H9 (cell line): ENCODE measurements at regions not wholly inside any gene's neighbourhood (a gene's known extent, or its start where the extent isn't known, plus 50 kb on each side); places are given as distances from the start of the nearest gene placed in this dataset.
"Not testable (repeated sequence)": the region's sequence is repeated elsewhere in the genome, so short reads cannot be mapped to it uniquely, and the experiment has no call there.

ENCODE experiments used
- DNase-seq: peaks from one replicate; pipeline ENCODE4 v3.0.0-alpha.2; 2017
- H2AFZ ChIP-seq: one replicate; pipeline ENCODE4 v1.6.1; 2013; ENCODE audit warnings: mild to moderate bottlenecking, low read length, control low read depth, moderate library complexity
- H2AK5ac ChIP-seq: 2 replicates; pipeline ENCODE4 v1.6.1; 2013; ENCODE audit warnings: low read length, control low read depth, mixed read lengths; ENCODE audit not compliant: insufficient read length
- H2BK120ac ChIP-seq: one replicate; pipeline ENCODE4 v1.6.1; 2013; ENCODE audit warnings: low read depth, mild to moderate bottlenecking, low read length, control low read depth, inconsistent platforms; ENCODE audit not compliant: poor library complexity, severe bottlenecking
- H2BK12ac ChIP-seq: 2 replicates; pipeline ENCODE4 v1.6.1; 2013; ENCODE audit warnings: low read length, control low read depth, mixed read lengths, low read depth; ENCODE audit not compliant: insufficient read length
- H2BK15ac ChIP-seq: 2 replicates; pipeline ENCODE4 v1.6.1; 2013; ENCODE audit warnings: low read depth, low read length, control low read depth
- H2BK20ac ChIP-seq: one replicate; pipeline ENCODE4 v1.6.1; 2013; ENCODE audit warnings: low read depth, mild to moderate bottlenecking, low read length, control low read depth, inconsistent platforms; ENCODE audit not compliant: poor library complexity, severe bottlenecking
- H2BK5ac ChIP-seq: 2 replicates; pipeline ENCODE4 v1.6.1; 2013; ENCODE audit warnings: low read length, control low read depth, mixed read lengths; ENCODE audit not compliant: insufficient read length
- H3K14ac ChIP-seq: 2 replicates; pipeline ENCODE4 v1.6.1; 2013; ENCODE audit warnings: low read length, control low read depth; ENCODE audit not compliant: insufficient read depth
- H3K18ac ChIP-seq: 2 replicates; pipeline ENCODE4 v1.6.1; 2013; ENCODE audit warnings: low read depth, mild to moderate bottlenecking, mixed read lengths, low read length, control low read depth; ENCODE audit not compliant: insufficient read length
- H3K23ac ChIP-seq: 2 replicates; pipeline ENCODE4 v1.6.1; 2013; ENCODE audit warnings: low read length, control low read depth, mixed read lengths, low read depth; ENCODE audit not compliant: insufficient read length
- H3K23me2 ChIP-seq: 2 replicates; pipeline ENCODE4 v1.6.1; 2013; ENCODE audit warnings: low read depth, mild to moderate bottlenecking, mixed read lengths, low read length, control low read depth; ENCODE audit not compliant: insufficient read length, poor library complexity, severe bottlenecking
- H3K27ac ChIP-seq: 2 replicates; pipeline ENCODE4 v1.5.1; 2013; ENCODE audit warnings: low read length, control low read depth, mixed read lengths, low read depth; ENCODE audit not compliant: insufficient read length
- H3K27me3 ChIP-seq: 2 replicates; pipeline ENCODE4 v1.6.1; 2013; ENCODE audit warnings: low read length, control low read depth, inconsistent platforms; ENCODE audit not compliant: insufficient read depth
- H3K4ac ChIP-seq: 2 replicates; pipeline ENCODE4 v1.6.1; 2013; ENCODE audit warnings: low read depth, mild to moderate bottlenecking, control low read depth, inconsistent platforms, low read length, moderate library complexity
- H3K4me1 ChIP-seq: 2 replicates; pipeline ENCODE4 v1.6.1; 2013; ENCODE audit warnings: low read length, control low read depth, inconsistent platforms; ENCODE audit not compliant: insufficient read depth
- H3K4me2 ChIP-seq: 2 replicates; pipeline ENCODE4 v1.6.1; 2013; ENCODE audit warnings: low read length, control low read depth, mixed read lengths; ENCODE audit not compliant: insufficient read length, insufficient read depth
- H3K56ac ChIP-seq: 2 replicates; pipeline ENCODE4 v1.6.1; 2013; ENCODE audit warnings: low read depth, mild to moderate bottlenecking, mixed read lengths, low read length, control low read depth; ENCODE audit not compliant: insufficient read length
- H3K79me1 ChIP-seq: 2 replicates; pipeline ENCODE4 v1.6.1; 2013; ENCODE audit warnings: low read depth, mild to moderate bottlenecking, moderate library complexity, low read length, control low read depth, inconsistent platforms; ENCODE audit not compliant: insufficient read depth, poor library complexity, severe bottlenecking
- H3K79me2 ChIP-seq: 2 replicates; pipeline ENCODE4 v1.6.1; 2013; ENCODE audit warnings: low read length, control low read depth, inconsistent platforms; ENCODE audit not compliant: insufficient read depth
- H3K9ac ChIP-seq: 2 replicates; pipeline ENCODE4 v1.6.1; 2013; ENCODE audit warnings: low read length, control low read depth, mixed read lengths; ENCODE audit not compliant: insufficient read length; ENCODE audit errors: extremely low read depth
- H3K9me3 ChIP-seq: one replicate; pipeline ENCODE4 v1.6.1; 2013; ENCODE audit warnings: low read depth, low read length, inconsistent platforms; ENCODE audit not compliant: control insufficient read depth
- H3T11ph ChIP-seq: one replicate; pipeline ENCODE4 v1.6.1; 2013; ENCODE audit warnings: mild to moderate bottlenecking, low read length, control low read depth, inconsistent platforms
- H4K20me1 ChIP-seq: one replicate; pipeline ENCODE4 v1.6.1; 2013; ENCODE audit not compliant: control insufficient read depth, insufficient read length, insufficient read depth
- H4K5ac ChIP-seq: 2 replicates; pipeline ENCODE4 v1.6.1; 2013; ENCODE audit warnings: low read depth, mild to moderate bottlenecking, mixed read lengths, low read length, control low read depth; ENCODE audit not compliant: insufficient read length
- H4K8ac ChIP-seq: replicated peaks from 2 replicates; pipeline ENCODE4 v1.6.1; 2013; ENCODE audit warnings: low read length, control low read depth, mixed read lengths, low read depth; ENCODE audit not compliant: insufficient read length
- H4K91ac ChIP-seq: 2 replicates; pipeline ENCODE4 v1.6.1; 2013; ENCODE audit warnings: low read depth, mild to moderate bottlenecking, moderate library complexity, mixed read lengths, low read length, control low read depth; ENCODE audit not compliant: insufficient read length
- H3K27ac Mint-ChIP-seq, 3 experiments: 2 replicates in 2 of 3; 3 replicates in 1 of 3; pipeline ENCODE4 v1.8.0; 2020 to 2021; ENCODE audit warnings: mixed read lengths in 3 of 3, mild to moderate bottlenecking in 1 of 3, moderate library complexity in 1 of 3
- H3K27me3 Mint-ChIP-seq: 2 replicates; pipeline ENCODE4 v1.8.0; 2021; ENCODE audit warnings: low read depth, mild to moderate bottlenecking, moderate library complexity, mixed read lengths
- H3K36me3 Mint-ChIP-seq, 3 experiments: 2 replicates in 2 of 3; 3 replicates in 1 of 3; pipeline ENCODE4 v1.8.0; 2020 to 2021; ENCODE audit warnings: low read depth in 3 of 3, mixed read lengths in 3 of 3; ENCODE audit not compliant: insufficient read depth in 1 of 3
- H3K4me1 Mint-ChIP-seq, 2 experiments: 2 replicates each; pipeline ENCODE4 v1.8.0; 2020; ENCODE audit warnings: mixed read lengths in 2 of 2
- H3K4me3 Mint-ChIP-seq, 2 experiments: 2 replicates in 1 of 2; 3 replicates in 1 of 2; pipeline ENCODE4 v1.8.0; 2020 to 2021; ENCODE audit warnings: mild to moderate bottlenecking in 2 of 2, mixed read lengths in 2 of 2, moderate library complexity in 1 of 2
- H3K9me3 Mint-ChIP-seq, 2 experiments: 2 replicates in 1 of 2; 3 replicates in 1 of 2; pipeline ENCODE4 v1.8.0; 2020; ENCODE audit warnings: mild to moderate bottlenecking in 2 of 2, mixed read lengths in 2 of 2, moderate library complexity in 1 of 2
- WGBS: extraction: QIAGEN DNeasy Blood & Tissue Kit; methylation state at CpG from one replicate; pipeline ENCODE4 v1.1.7; 2013; ENCODE audit warnings: missing lambda C conversion rate, low lambda C conversion rate, mixed read lengths; ENCODE audit not compliant: insufficient read length; ENCODE audit errors: extremely low coverage; 5-methylcytosine and 5-hydroxymethylcytosine counted together
- TF ChIP-seq, protein P1 (sequence below): fragments of 200-600 bp; sonication (generic); conservative IDR thresholded peaks from 3 replicates; pipeline ENCODE4 v1.8.0; 2021; ENCODE audit warnings: antibody characterized with exemption, mild to moderate bottlenecking

DNA sequence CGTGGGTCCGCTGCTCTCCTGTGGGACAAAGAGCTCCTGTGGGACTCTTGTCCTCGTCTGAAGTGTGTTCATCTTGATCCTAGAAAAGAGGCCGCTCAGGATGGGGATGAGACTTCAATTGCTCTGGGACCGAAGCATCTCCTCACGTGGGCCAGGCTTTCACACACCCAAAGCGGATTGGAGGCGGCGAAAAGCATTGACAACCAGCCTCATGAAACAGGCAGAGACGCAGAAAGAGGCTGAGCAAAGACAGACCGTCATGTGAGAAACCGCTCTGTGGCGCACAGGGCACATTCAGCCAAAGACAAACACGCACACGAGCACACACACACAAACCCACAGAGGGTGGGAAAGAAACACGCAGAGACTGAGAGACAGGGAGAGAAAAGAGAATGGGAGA is 479.5 kb downstream of the SPATA31A7 start:
- TF ChIP-seq, protein P1, sequence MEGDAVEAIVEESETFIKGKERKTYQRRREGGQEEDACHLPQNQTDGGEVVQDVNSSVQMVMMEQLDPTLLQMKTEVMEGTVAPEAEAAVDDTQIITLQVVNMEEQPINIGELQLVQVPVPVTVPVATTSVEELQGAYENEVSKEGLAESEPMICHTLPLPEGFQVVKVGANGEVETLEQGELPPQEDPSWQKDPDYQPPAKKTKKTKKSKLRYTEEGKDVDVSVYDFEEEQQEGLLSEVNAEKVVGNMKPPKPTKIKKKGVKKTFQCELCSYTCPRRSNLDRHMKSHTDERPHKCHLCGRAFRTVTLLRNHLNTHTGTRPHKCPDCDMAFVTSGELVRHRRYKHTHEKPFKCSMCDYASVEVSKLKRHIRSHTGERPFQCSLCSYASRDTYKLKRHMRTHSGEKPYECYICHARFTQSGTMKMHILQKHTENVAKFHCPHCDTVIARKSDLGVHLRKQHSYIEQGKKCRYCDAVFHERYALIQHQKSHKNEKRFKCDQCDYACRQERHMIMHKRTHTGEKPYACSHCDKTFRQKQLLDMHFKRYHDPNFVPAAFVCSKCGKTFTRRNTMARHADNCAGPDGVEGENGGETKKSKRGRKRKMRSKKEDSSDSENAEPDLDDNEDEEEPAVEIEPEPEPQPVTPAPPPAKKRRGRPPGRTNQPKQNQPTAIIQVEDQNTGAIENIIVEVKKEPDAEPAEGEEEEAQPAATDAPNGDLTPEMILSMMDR: no peak
- peaks cover 24 to 42% (median 28%) of the 10 kb centered on the region in 3 experiments for H3K36me3 Mint-ChIP-seq
- H3K4me2 ChIP-seq: no peak overlapping the region
- H3K27ac ChIP-seq: no peak overlapping the region
- H3K4me3 Mint-ChIP-seq: peak overlapping the region in 1 of 2 experiments; percentile 15; a peak in 1 of 5 replicates
- H2BK12ac ChIP-seq: no peak overlapping the region
- no peak overlapping the region for H4K8ac ChIP-seq
- H3K9ac ChIP-seq: no peak overlapping the region
- H3T11ph ChIP-seq: no peak overlapping the region
- no CpG with 5 or more reads among the region's 16 CpGs for WGBS
- no peak overlapping the region for H3K23ac ChIP-seq
- H3K18ac ChIP-seq: no peak overlapping the region
- H2AK5ac ChIP-seq: no peak overlapping the region
- no peak overlapping the region for H2AFZ ChIP-seq
- no peak overlapping the region for H3K27ac Mint-ChIP-seq
- H2BK15ac ChIP-seq: no peak overlapping the region
- no peaks in the 10 kb centered on the region for H3K79me1 ChIP-seq
- peaks cover 5% of the 10 kb centered on the region for H3K27me3 Mint-ChIP-seq
- no peaks in the 10 kb centered on the region for H3K23me2 ChIP-seq
- peak; percentile 5 for DNase-seq
- H3K56ac ChIP-seq: no peak overlapping the region
- H3K9me3 Mint-ChIP-seq: peaks cover 93 to 94% of the 10 kb centered on the region in 2 experiments
- no peaks in the 10 kb centered on the region for H3K79me2 ChIP-seq
- no peak overlapping the region for H2BK120ac ChIP-seq
- no peaks in the 10 kb centered on the region for H3K4me1 ChIP-seq
- no peak overlapping the region for H3K14ac ChIP-seq
- H2BK5ac ChIP-seq: no peak overlapping the region
- peaks cover 90% of the 10 kb centered on the region for H3K9me3 ChIP-seq
- H3K4ac ChIP-seq: no peak overlapping the region
- no peaks in the 10 kb centered on the region for H4K20me1 ChIP-seq
- no peak overlapping the region for H2BK20ac ChIP-seq
- no peak overlapping the region for H4K5ac ChIP-seq
- H3K27me3 ChIP-seq: no peaks in the 10 kb centered on the region
- no peak overlapping the region for H4K91ac ChIP-seq
- no peaks in the 10 kb centered on the region for H3K4me1 Mint-ChIP-seq

DNA sequence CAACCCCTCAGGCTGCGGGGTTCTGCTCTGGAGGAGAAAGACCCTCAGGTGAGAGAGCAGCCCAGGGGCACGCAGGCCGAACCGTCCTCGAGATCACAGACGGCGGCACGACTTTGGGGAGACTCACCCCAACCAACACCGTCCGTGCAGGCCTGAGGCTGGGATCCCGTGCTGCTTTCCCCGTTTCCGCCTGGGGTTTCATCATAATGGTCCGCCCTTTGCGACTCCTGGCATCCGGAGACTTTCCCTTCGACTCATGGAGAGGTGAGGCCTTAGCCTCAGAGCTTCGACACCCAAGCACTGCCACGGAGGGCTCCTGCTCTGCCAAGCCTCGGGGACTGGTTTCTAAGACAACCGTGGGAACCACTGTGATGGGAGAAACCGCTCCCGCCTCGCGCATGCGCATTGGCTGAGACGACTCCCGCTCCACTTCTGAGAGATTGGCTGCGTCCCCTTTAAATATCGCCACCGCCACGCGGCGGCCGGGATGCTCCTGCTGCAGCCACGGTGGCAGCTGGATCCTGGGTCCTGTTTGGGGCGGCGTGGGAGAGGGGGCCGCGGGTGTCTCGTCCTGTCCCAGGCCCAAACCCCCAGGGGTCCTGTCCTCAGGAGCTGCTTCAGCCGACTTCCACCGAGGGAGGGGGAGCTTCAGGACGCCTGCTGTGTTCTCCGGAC is 480.1 kb downstream of the SPATA31A7 start:
- H3K14ac ChIP-seq, H3K4me3 Mint-ChIP-seq, H4K8ac ChIP-seq, H3K9ac ChIP-seq, H2AFZ ChIP-seq, H3K27me3 Mint-ChIP-seq, H3K23me2 ChIP-seq, H3K23ac ChIP-seq, H3T11ph ChIP-seq, H2BK15ac ChIP-seq, H3K4me1 ChIP-seq, H3K27ac ChIP-seq, H3K27ac Mint-ChIP-seq, H3K79me1 ChIP-seq, H2BK12ac ChIP-seq, H4K20me1 ChIP-seq, H4K5ac ChIP-seq, H4K91ac ChIP-seq, H3K18ac ChIP-seq, H2AK5ac ChIP-seq, H3K79me2 ChIP-seq, H3K27me3 ChIP-seq, H3K56ac ChIP-seq, H2BK5ac ChIP-seq, H3K4me1 Mint-ChIP-seq, H2BK120ac ChIP-seq, H2BK20ac ChIP-seq, H3K4ac ChIP-seq, H3K4me2 ChIP-seq: not testable (repeated sequence)
- H3K36me3 Mint-ChIP-seq: peaks cover 26 to 44% (median 29%) of the 10 kb centered on the region in 3 experiments
- DNase-seq: peak; percentile 7
- WGBS: no CpG with 5 or more reads among the region's 45 CpGs
- H3K9me3 Mint-ChIP-seq: peaks cover 94 to 98% of the 10 kb centered on the region in 2 experiments
- H3K9me3 ChIP-seq: peaks cover 95% of the 10 kb centered on the region
